GM21367 (cell line): ENCODE measurements at regions not wholly inside any gene's neighbourhood (a gene's known extent, or its start where the extent isn't known, plus 50 kb on each side); places are given as distances from the start of the nearest gene placed in this dataset.
A peak's percentile ranks its signal among the peaks of the same experiment; 100 is the strongest.

ENCODE experiments used
- ATAC-seq: cut with Tn5 transposase; IDR thresholded peaks from one replicate; pipeline ENCODE4 v1.9.1; 2021; ENCODE audit not compliant: unreplicated experiment

- no peak for ATAC-seq
Measured at GRCh38 chr15:85941186-85941855, 138.3 kb upstream of the AGBL1 start.

- ATAC-seq, result no peak
Measured at GRCh38 chr15:85942632-85943031, 137.0 kb upstream of the AGBL1 start.

GRCh38 chr15:85943151-85943550, 136.5 kb upstream of the AGBL1 start:
- no peak for ATAC-seq

GRCh38 chr15:85943791-85944190, 135.9 kb upstream of the AGBL1 start:
- ATAC-seq, result no peak

- no peak for ATAC-seq
Measured at GRCh38 chr15:85947021-85947420, 132.7 kb upstream of the AGBL1 start.

- ATAC-seq, result no peak
Measured at GRCh38 chr15:85947936-85948335, 131.7 kb upstream of the AGBL1 start.

GRCh38 chr15:85950101-85950500, 129.6 kb upstream of the AGBL1 start:
- peak; percentile 89 for ATAC-seq

- ATAC-seq, result no peak
Measured at GRCh38 chr15:85954586-85954985, 125.1 kb upstream of the AGBL1 start.

- ATAC-seq, result peak; percentile 90
Measured at GRCh38 chr15:85955501-85956391, 123.9 kb upstream of the AGBL1 start.

- ATAC-seq, result no peak
Measured at GRCh38 chr15:85956532-85957275, 123.0 kb upstream of the AGBL1 start.

GRCh38 chr15:85959611-85960010, 120.1 kb upstream of the AGBL1 start:
- ATAC-seq, result no peak

GRCh38 chr15:85960381-85960780, 119.3 kb upstream of the AGBL1 start:
- ATAC-seq, result no peak

GRCh38 chr15:85961821-85962220, 117.8 kb upstream of the AGBL1 start:
- no peak for ATAC-seq

GRCh38 chr15:85963262-85963760, 116.4 kb upstream of the AGBL1 start:
- ATAC-seq, result no peak

GRCh38 chr15:85964471-85964870, 115.2 kb upstream of the AGBL1 start:
- ATAC-seq, result no peak

GRCh38 chr15:85967553-85967952, 112.1 kb upstream of the AGBL1 start:
- ATAC-seq, result no peak

GRCh38 chr15:85972805-85973540, 106.7 kb upstream of the AGBL1 start:
- no peak for ATAC-seq

- no peak for ATAC-seq
Measured at GRCh38 chr15:85973584-85974347, 105.9 kb upstream of the AGBL1 start.

- ATAC-seq, result no peak
Measured at GRCh38 chr15:85974348-85974705, 105.3 kb upstream of the AGBL1 start.

GRCh38 chr15:85974742-85975141, 104.9 kb upstream of the AGBL1 start:
- ATAC-seq, result no peak
